GM21619 (cell line): ENCODE measurements at regions not wholly inside any gene's neighbourhood (a gene's known extent, or its start where the extent isn't known, plus 50 kb on each side); places are given as distances from the start of the nearest gene placed in this dataset.

Source experiments
- ATAC-seq: cut with Tn5 transposase; IDR thresholded peaks from one replicate; pipeline ENCODE4 v1.9.1; 2021; ENCODE audit not compliant: unreplicated experiment

DNA sequence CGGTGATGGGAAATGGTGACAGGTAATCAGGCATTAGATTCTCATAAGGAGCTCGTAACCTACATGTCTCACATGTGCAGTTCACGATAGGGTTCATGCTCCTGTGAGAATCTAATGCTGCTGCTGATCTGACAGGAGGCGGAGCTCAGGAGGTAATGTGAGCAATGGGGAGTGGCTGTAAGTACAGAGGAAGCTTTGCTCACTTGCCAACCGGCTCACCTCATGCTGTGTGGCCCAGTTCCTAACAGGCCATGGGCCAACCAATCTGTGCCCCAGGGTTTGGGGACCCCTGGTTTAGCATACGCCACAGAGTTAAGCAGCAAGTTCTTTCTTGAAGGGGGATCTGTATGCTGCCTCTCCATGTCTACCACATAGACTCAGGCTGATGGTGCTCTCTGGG, 133.1 kb downstream of the IQUB start:
- ATAC-seq = no peak

DNA sequence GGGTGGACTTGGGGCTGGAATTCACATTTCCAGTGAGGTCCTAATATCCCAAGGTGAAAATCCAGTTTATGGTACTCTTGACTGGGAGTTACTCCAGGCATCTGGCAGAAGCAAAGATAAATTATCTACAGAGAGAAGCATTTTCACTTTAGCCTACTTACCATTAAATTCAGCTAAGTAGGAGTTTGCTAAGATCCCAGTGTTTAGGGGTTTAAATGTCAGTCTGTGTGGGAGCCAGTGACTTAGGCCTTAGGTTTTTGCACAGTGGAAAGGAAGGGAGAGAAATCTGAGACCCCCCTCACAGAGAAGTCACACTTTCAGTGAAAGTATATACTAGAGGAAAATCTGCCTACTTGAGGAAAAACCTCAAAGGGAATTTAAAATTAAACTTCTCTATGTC, 134.2 kb downstream of the IQUB start:
- ATAC-seq = no peak

DNA sequence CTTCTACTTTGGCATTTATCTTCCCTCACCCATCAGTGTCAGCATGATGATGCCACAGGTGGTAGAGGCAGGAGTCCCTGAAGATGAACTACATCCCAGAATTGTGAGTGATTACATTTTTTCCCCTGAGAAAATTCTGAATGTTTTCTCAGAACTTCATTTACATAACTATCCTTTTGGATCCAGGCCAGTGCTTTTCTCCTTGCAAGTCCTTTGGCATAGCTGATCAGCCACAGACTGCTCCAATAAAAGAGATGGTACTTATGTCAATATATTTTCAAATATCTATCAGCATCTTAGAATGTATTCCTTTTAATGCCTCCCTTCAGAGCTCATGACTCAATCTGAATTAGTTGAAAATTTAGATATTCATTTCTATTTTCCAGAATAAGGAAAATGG, 135.5 kb downstream of the IQUB start:
- ATAC-seq = no peak

DNA sequence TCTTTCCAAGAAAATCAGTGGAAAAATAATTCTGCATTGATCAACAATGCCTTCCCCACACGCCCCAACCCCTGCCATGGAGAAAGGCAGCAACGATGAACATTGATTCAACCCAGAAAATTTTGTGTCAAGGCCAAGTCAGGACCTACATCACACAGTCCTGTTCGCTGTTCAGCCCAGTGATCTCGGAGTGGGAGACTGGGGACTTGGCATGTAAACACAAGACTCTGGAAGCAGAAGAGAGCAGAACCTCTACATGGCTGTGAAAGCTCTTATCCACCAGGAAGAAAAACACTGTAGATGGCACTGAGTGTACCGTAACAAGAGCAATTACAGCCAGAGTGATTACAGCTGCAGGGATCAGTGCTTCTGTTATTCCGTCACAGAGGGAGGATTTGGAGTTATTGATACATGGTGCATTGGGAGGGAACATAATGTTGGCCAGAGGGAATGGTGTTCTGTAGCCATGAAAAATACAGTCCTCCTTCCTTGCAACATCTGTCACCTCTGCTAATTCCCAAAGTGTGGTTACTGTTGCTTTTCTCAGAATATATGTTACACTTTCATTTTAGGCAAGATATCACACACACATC, 136.6 kb downstream of the IQUB start:
- no peak for ATAC-seq

DNA sequence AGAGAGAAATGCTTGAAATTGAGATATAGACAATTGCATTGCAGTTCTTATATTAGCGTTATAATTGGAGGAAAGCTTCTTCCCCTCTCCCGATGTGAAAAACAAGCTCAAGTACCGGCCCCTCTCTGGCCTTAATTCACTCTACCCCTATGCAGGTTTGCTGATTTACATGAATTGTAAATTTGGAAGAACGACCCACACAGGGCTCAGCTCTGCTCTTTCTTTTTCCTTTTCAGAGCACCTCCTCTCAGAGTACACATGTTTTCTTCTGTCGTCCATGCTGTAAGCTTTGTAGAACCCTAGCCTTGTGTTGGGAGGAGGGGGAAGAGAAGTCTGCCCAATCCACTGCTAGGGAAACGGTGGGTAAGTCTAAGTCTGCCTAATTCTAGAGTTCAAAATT, 140.8 kb downstream of the IQUB start:
- ATAC-seq = no peak

DNA sequence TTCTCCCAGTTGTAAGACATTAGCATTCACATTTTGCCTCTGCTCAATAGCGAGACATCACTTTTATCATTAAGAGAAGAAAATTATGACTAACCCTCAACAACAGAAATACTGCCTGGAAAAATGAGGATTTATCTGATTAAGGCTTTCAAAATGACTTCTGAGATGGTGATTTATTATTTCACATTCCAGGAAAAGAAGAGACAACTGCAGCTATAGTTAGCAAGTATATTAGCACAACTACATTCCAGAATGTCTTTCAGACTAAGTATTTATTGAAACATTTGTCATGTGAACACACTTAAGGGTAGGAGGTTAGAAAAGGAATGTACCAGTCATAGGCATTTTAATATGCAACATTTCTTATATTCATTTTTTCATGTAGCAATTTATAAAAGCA, 162.0 kb downstream of the IQUB start:
- ATAC-seq = no peak

DNA sequence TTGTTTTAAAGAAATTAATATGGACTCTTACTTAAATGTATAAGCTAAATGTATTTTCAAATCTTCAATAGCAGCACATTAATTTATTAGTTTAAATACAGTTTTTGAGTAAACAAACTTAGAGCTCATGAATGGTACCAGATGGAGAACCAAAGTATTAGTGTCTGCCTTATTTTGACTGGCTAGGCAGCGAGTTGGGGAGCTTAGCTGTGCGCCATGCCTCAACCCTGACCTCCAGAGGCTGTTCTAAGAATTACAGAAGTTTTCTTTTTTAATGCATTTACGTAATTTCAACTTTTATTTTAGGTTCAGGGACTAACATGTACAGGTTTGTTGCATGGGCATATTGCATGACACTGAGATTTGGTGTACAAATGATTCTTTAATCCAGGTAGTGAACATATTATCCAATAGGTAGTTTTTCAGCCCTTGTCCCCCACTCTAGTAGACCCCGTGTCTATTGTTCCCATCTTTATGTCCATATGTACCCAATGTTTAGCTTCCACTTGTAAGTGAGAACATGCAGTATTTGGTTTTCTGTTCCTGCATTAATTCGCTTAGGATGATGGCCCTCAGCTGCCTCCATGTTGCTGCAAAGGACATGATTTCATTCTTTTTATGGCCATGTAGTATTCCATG, 166.8 kb downstream of the IQUB start:
- ATAC-seq = peak; percentile 93

DNA sequence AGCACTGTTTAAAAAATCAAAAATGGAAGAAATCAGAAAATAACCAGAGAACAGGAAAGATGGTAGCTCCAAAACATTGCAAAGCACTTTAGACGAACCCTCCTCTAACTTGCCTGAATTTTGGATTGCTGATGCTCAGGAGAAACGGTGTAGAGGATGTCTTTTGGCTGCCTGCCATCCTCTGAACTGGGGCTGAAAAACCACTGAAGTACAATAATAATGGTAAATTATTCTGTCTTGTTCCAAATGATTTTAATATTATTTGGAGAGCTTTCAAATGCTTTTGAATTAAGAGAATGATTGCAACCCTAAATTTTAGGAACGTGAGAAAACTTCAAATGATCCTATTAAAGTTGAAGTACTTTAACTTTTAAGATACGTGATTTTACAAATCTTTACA, 167.3 kb upstream of the SLC13A1 start:
- no peak for ATAC-seq

DNA sequence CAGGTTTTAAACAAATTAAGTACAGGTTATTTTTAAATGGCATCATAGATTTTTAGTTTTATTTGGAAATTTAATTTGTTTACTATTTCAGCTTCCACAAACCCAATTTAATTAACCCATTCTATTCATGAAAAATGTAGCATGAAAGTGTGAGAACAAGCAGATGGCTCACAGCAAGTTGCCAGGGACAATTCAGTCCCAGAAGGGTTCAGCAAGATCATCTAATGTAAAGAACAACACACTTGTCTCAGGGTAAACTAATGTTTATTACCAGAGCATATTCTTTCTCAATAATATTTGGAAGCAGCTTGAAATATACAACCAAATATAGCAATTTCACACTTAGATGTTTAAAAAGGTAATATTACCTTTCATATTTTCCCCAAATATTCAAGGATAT, 166.9 kb upstream of the SLC13A1 start:
- ATAC-seq = no peak

DNA sequence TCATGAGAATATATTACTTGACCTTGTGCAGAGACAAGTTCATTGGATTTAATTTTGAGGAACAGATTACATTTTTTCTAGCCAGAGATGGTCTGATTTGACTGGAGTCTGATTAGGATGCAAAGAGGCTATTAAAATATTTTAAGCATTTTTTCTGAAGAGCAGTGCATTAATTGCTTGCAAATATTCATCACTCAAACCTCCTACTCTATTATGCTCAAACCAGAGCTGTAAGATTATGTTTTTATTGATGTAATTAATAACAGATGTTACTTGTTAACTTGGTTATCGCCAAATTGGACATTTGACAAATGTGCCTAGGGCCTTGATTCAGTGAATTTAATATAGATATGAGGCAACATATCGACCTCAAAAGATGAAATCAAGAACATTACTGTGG, 160.9 kb upstream of the SLC13A1 start:
- ATAC-seq = no peak

DNA sequence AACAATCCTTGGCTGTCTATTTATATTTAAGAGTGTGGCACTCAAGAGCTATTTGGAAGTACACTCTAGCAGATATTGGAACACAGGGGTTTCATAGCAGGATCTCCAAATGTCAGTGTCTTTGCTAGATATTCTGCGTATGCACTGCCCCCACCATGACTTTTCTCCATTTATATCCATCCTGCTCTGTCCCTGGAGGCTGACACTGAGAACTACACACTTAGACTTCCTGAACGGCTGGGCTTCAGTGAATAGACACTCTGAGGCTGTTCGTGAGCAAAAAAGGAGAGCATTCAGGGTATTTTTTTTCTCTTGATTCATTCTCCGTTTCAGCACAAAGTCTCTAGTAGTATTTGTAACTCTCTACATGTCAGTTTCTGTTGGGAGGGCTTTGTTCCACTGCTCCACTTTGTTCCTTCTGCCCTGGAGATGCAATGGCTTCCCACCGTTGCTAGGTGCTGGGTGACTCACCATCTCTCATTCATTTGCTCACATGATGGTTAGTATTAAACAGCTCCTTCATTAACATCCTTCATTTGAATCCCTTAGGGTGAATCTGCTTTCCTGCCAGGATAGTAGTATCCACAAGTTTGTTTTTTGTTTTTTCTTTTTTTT, 155.9 kb upstream of the SLC13A1 start:
- no peak for ATAC-seq

DNA sequence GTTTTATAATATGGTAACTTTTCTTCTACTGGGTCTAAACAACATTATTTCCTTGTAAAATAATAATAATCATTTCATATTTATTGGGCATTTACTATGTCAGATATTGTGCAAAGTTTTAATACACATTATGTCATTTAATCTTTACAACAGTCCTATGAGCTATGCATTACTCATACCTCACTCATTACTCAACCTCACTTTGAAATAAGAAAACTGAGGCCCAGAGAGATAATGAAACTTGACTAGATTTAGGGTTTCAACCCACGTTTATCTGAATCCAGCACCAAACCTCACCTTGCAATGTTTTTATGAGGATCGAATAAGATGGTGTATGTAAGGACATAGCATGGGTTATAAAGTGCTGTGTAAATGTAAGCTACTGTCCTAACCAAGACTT, 153.2 kb upstream of the SLC13A1 start:
- ATAC-seq = no peak

DNA sequence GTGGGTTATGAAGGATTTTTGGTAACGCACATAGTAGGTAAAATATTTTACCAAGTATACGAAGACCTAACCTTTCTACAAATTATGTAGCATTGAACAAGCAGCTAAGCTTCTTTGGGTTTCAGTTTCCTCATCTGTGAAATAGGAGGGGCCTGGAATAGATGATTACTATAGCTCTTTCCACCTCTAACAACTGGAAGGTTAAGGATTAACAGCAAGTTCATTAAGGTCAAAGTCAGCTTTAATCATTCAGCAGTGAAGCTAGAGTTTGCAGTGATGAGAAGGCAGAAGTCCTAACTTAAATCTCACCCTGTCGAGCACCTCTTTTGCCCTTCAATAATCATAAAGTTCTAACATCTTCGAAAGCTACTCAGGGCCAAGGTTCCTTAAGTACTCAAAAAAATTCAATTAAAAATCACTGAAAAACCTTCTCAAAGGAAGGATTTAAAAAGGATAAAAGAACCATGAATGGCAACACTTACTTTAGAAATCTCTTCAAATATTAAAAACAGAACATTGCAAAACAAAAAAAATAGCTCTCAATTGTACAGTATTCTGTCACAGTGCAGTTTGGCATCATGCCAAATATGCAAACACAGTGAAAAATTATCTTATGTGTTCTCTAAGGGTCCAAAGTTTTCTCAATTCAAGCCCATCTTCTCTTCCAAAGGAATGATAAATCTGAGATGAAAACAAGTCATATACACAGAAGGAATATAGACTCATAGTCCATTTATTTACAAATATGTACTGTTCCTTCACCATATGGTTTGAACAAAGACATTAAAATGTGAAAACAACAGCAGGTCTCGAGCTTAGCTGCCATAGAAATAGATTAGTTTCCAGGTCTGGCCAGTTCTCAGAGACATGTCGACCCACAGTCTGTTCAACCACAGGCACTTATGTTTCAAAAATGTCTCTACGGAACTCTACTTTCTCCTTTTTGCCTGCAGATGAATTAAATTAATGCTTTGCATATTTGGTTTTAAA, 152.0 kb upstream of the SLC13A1 start:
- ATAC-seq = no peak

DNA sequence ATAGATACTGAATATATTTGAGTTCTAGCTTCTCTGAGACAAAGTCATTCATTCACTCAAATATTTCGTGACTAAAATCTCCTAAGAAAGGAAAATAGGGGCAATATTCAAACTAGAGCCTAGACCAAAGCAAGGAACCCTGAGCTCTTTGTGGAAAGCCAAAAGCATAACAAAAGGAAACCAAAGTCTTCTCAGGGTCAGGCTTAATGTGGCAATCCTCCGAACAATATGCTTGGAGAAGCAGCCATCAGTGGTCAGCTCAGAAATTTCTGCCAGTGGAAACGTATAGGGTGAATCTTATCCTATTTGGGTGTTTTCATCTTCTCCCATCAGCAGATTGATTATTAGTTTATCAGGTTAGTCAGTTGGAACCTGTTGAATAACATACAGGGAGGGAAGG, 151.3 kb upstream of the SLC13A1 start:
- ATAC-seq = no peak

DNA sequence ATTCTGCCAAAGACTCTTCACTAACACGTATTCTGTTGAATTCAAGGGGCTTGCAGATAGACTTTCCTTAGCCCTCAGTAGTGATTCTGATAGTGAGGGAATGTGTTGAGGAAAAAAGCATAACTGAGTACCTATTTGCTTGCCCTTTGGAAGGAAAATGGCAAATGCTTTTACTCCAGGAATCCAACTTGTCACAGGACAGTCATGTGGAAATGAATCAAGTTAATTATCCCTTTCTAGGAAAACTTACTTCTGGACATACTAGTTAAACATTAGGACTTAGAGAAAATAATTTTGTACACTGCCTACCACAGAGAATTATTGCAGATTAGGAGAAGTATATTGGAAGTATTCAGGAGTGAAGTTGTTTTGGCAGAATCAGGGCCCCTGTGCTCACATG, 148.9 kb upstream of the SLC13A1 start:
- no peak for ATAC-seq

DNA sequence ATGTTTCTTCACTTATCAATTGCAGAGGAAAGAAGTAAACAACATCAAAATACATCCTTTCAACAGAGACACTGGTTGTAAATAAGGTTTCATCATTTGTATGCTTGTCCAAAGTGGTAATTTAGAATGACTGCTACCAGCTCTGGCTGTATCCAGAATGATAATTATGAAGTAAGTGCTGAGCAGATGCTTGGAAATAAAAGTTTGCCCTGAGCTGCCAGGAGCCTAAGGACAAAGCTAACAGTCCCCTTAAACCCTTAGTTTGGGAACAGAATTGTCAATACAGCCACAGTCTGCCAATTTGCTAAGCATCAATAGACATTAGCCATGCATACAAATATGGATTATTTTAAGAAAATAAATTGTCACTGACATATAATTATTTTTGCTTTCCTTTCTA, 147.0 kb upstream of the SLC13A1 start:
- no peak for ATAC-seq

DNA sequence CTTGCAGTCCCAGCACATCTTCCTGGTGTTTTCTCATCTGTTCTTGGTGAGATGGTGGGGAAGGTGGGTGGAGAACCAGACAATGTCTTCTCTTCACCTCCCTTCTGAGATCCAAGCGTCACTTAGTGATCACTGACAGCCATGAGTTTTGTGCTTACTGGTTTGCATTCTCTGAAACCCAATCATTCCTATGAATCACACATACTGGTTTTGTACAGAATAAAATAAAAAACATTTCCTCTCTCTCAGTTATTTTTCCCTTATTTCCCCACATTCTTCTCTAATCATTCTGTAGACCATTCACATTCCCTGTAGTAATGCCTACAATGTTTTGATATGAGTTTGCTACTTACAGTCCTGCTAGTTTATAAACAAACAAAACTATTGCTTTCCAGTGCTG, 143.8 kb upstream of the SLC13A1 start:
- no peak for ATAC-seq

DNA sequence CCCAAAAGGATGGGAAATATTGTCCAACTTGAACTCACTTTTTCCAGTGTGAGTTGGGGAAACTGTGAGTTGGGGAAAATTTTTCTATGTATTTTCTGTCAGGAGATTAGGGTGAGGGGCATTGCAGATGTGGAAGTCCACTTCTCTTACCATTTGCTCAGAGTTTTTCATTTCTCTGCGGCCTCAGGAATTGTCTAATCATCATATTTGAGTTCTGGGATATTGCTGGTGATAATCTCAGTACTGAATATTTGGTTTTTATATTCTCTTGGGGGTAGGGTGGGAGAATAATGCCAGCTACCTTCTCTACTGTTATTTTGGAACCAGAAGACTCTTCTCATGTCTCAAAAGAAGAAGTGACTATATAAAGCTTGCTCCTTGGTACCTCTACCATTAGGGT, 141.3 kb upstream of the SLC13A1 start:
- ATAC-seq = no peak

DNA sequence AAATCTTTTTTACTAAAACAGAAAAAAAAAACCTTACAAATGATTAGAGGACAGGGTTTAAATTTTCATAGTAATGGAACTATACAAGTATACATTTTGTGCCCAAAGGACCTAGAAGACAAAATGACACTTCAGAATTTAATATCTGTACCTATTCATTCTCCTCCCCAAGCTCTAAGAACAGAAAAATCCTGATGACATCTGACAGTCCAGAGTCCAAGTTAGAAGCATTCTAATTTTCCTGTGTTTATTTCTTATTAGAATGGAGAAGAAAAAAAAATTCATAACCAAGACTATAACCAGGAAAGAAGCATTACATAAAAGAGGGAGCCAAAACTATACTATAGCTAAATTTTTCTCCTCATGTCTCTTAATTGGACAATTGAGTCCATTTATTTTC, 138.9 kb upstream of the SLC13A1 start:
- no peak for ATAC-seq

DNA sequence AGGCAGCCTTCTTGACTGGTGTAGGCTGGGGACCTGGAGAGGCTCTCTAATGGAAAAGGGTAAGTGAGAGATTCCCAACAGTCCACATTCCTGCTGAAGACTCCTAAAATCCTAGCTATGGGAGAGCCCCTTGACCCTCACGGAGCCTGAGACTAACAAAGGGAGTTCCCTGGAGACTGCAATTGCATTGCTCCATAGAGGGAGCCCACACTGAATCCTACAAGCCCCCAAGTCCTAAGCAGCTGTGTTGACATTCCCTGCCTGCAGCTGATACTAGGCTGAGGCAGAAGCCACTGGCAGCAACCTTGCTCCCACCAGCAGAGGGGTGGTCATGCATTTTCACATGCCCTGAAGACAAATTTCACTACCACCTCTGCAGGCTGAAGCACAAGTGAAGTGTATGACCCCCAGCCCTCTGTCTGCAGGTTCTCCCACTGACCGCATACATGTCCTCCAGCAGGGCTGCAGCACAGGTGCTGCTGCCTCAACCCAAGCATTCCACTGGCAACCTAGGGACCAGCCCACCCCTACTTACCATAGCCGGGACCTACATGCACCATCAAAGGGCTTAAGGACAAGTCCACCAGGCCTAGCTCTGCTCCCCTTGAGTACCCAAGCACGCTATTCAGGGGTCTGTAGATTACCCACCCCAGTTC, 130.3 kb upstream of the SLC13A1 start:
- no peak for ATAC-seq

DNA sequence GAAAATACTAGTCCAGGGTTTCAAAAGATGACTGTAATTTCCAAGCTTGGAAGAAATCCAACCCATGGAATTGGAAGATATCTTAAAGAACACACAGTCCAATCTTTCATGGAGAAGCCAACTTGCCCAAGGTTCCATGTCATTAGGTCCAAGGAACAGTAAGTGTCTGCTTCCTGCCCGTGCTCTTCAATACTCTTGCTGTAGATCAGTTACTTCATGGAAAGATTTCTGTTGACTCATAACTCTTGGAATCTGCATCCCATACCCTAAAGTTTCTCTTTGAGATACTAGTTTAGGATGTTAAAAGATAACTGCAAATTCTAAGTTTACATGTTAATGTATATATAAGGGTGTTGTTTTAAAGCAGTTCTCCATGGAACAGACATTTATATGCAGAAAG, 127.9 kb upstream of the SLC13A1 start:
- ATAC-seq = no peak
